HUDEP-2 (cell line): ENCODE measurements at regions not wholly inside any gene's neighbourhood (a gene's known extent, or its start where the extent isn't known, plus 50 kb on each side); places are given as distances from the start of the nearest gene placed in this dataset.

Experiments
- DNase-seq, 76 experiments: peaks; one replicate each; lab custom pipeline; 2025; ENCODE audit not compliant: unreplicated experiment in 76 of 76; lab: John Stamatoyannopoulos, UW

GRCh38 chr11:109096266-109096665 lies 325.7 kb upstream of the C11orf87 start:
- DNase-seq, result no peak

GRCh38 chr11:109106151-109106906 lies 315.7 kb upstream of the C11orf87 start:
- DNase-seq, result no peak

- no peak for DNase-seq
Measured at GRCh38 chr11:109109150-109109549, 312.8 kb upstream of the C11orf87 start.

GRCh38 chr11:109109571-109110315 lies 312.2 kb upstream of the C11orf87 start:
- DNase-seq, result no peak

GRCh38 chr11:109112261-109112660 lies 309.7 kb upstream of the C11orf87 start:
- no peak for DNase-seq

GRCh38 chr11:109112821-109113280 lies 309.1 kb upstream of the C11orf87 start:
- no peak for DNase-seq

GRCh38 chr11:109120341-109120740 lies 301.6 kb upstream of the C11orf87 start:
- DNase-seq, result no peak

- no peak for DNase-seq
Measured at GRCh38 chr11:109121173-109121932, 300.6 kb upstream of the C11orf87 start.

- no peak for DNase-seq
Measured at GRCh38 chr11:109123816-109124787, 297.9 kb upstream of the C11orf87 start.

- no peak for DNase-seq
Measured at GRCh38 chr11:109130910-109131309, 291.1 kb upstream of the C11orf87 start.

GRCh38 chr11:109132539-109132938 lies 289.5 kb upstream of the C11orf87 start:
- DNase-seq, result no peak

GRCh38 chr11:109133159-109133558 lies 288.8 kb upstream of the C11orf87 start:
- DNase-seq, result no peak

- no peak for DNase-seq
Measured at GRCh38 chr11:109135627-109136026, 286.4 kb upstream of the C11orf87 start.

GRCh38 chr11:109138196-109138595 lies 283.8 kb upstream of the C11orf87 start:
- no peak for DNase-seq

- DNase-seq, result no peak
Measured at GRCh38 chr11:109140426-109140825, 281.6 kb upstream of the C11orf87 start.

- DNase-seq, result no peak
Measured at GRCh38 chr11:109140857-109141515, 281.0 kb upstream of the C11orf87 start.

- DNase-seq, result no peak
Measured at GRCh38 chr11:109145287-109145686, 276.7 kb upstream of the C11orf87 start.

- DNase-seq, result no peak
Measured at GRCh38 chr11:109147726-109148125, 274.3 kb upstream of the C11orf87 start.

GRCh38 chr11:109148669-109149068 lies 273.3 kb upstream of the C11orf87 start:
- DNase-seq, result no peak

GRCh38 chr11:109150581-109150980 lies 271.4 kb upstream of the C11orf87 start:
- no peak for DNase-seq
